T-helper 17 cell (primary cell): ENCODE measurements at regions not wholly inside any gene's neighbourhood (a gene's known extent, or its start where the extent isn't known, plus 50 kb on each side); places are given as distances from the start of the nearest gene placed in this dataset.

ENCODE experiments used
- ATAC-seq: fragments of 150-1000 bp; cut with Tn5 transposase; 2 replicates; pipeline ENCODE4 v1.10.0; 2021; ENCODE audit warnings: mild to moderate bottlenecking, moderate library complexity
- DNase-seq, 3 donors: peaks; one replicate each; pipeline versions ENCODE4 v3.0.0 to v3.0.0-alpha.2; 2020 to 2021
- H3K9me3 ChIP-seq: one replicate; pipeline ENCODE4 v1.7.0; 2013; ENCODE audit warnings: low read length, mild to moderate bottlenecking; ENCODE audit not compliant: control insufficient read depth, poor library complexity, severe bottlenecking
- H3K27ac Mint-ChIP-seq: one replicate; pipeline ENCODE4 v1.8.0; 2022; ENCODE audit warnings: mild to moderate bottlenecking, moderate library complexity, mixed read lengths
- H3K27me3 Mint-ChIP-seq: one replicate; pipeline ENCODE4 v1.8.0; 2022; ENCODE audit warnings: mixed read lengths
- H3K36me3 Mint-ChIP-seq: one replicate; pipeline ENCODE4 v1.8.0; 2022; ENCODE audit warnings: low read depth, mixed read lengths
- H3K4me1 Mint-ChIP-seq: one replicate; pipeline ENCODE4 v1.8.0; 2022; ENCODE audit warnings: mild to moderate bottlenecking, mixed read lengths
- H3K4me3 Mint-ChIP-seq: one replicate; pipeline ENCODE4 v1.8.0; 2022; ENCODE audit warnings: mild to moderate bottlenecking, moderate library complexity, mixed read lengths

DNA sequence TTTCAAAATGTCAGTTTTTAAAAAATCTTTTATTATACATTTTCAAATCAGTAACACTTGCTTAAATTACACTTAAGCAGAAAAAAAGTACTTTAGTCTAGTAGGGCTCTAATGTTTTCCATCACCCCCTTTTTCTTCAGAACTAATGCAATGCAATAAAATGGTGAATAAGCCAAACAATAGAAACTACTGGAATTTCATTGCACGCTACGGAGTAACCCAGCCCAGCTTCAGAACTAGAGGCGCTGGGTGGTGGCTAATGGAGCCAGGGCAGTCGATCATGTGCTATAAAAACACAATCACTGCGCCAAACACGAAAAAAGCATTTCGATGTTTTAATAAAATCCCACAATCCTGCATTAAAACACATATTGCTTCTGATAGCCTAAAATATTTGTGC, 59.9 kb upstream of the ODAD2 start:
- no peaks in the 10 kb centered on the region for H3K9me3 ChIP-seq
- Mint-ChIP-seq H3K27me3 (no peaks in the 10 kb centered on the region), H3K27ac (no peak overlapping the region), H3K4me3 (no peak overlapping the region), H3K4me1 (no peaks in the 10 kb centered on the region), H3K36me3 (peaks cover 17% of the 10 kb centered on the region)
- DNase-seq: no peak
- no peak for ATAC-seq

DNA sequence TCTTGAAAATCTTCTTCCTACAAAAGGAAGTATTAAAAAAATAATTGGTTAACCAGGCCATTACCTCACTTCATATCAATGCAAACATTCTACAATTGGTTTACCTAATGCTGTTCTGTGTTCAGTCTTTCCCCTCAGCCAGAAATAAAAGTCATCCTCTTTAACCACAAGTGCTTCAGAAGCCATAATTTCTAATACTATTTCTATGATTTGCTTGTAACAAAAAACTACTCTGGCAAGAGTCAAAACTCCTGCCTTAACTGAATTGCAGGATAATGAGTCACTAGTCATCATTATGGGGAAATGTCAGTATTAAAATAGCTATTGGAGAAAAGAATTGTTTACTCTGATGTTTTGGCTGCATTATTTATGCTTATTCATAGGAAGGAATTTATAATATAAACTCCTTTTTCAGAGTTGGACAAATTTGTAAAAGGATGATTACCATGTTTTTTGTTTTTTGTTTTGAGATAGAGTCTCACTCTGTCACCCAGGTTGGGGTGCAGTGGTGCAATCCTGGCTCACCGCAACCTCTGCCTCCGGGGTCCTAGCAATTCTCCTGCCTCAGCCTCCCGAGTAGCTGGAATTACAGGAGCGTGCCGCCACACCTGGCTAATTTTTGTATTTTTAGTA, 55.5 kb upstream of the ODAD2 start:
- Mint-ChIP-seq H3K27ac (no peak overlapping the region), H3K4me3 (no peak overlapping the region), H3K27me3 (no peaks in the 10 kb centered on the region), H3K36me3 (peaks cover 17% of the 10 kb centered on the region), H3K4me1 (no peaks in the 10 kb centered on the region)
- no peaks in the 10 kb centered on the region for H3K9me3 ChIP-seq
- ATAC-seq (no peak), DNase-seq (no peak)

DNA sequence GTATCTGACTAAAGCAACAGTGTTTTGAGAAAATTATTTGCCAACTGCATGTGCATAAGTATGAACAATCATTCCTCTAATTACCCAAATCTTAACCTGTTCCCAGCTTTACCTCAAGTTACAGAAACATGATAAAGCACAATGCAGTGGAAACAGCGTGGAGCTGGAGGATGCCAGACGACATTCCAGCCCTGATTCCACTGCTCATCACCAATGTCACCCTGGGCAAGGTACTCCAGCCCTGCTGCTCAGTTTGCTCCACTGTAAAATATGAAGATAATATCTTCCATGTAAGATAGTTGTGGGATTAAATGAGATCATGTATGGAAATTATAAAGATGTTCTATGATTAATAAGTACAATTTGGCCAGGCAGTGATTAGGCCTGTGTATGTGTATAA, 50.4 kb upstream of the ODAD2 start:
- Mint-ChIP-seq H3K27me3 (no peaks in the 10 kb centered on the region), H3K36me3 (peaks cover 2% of the 10 kb centered on the region), H3K27ac (no peak overlapping the region), H3K4me1 (no peaks in the 10 kb centered on the region), H3K4me3 (no peak overlapping the region)
- no peaks in the 10 kb centered on the region for H3K9me3 ChIP-seq
- ATAC-seq (no peak), DNase-seq (no peak)
